ENCODE measurements at regions not wholly inside any gene's neighbourhood (a gene's known extent, or its start where the extent isn't known, plus 50 kb on each side); places are given as distances from the start of the nearest gene placed in this dataset.

- TF ChIP-seq, protein P1, sequence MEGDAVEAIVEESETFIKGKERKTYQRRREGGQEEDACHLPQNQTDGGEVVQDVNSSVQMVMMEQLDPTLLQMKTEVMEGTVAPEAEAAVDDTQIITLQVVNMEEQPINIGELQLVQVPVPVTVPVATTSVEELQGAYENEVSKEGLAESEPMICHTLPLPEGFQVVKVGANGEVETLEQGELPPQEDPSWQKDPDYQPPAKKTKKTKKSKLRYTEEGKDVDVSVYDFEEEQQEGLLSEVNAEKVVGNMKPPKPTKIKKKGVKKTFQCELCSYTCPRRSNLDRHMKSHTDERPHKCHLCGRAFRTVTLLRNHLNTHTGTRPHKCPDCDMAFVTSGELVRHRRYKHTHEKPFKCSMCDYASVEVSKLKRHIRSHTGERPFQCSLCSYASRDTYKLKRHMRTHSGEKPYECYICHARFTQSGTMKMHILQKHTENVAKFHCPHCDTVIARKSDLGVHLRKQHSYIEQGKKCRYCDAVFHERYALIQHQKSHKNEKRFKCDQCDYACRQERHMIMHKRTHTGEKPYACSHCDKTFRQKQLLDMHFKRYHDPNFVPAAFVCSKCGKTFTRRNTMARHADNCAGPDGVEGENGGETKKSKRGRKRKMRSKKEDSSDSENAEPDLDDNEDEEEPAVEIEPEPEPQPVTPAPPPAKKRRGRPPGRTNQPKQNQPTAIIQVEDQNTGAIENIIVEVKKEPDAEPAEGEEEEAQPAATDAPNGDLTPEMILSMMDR (conservative IDR thresholded peaks at IDR 0.05), result no peak
- TF ChIP-seq EZH2 (IDR thresholded peaks at IDR 0.05; ENCODE audit: low read depth), result no peak
Observed at GRCh38 chr12:128155571-128155970, 111.4 kb upstream of the TMEM132C start.
